ENCODE measurements at regions not wholly inside any gene's neighbourhood (a gene's known extent, or its start where the extent isn't known, plus 50 kb on each side); places are given as distances from the start of the nearest gene placed in this dataset.
"Not testable (repeated sequence)": the region's sequence is repeated elsewhere in the genome, so short reads cannot be mapped to it uniquely, and the experiment has no call there.

- Histone ChIP-seq H3K36me3 (ENCODE audit: control insufficient read depth in 2 of 2, insufficient read depth in 2 of 2, low read length in 2 of 2) (no peaks in the 10 kb centered on the region), H3K9me3 (ENCODE audit: control insufficient read depth in 2 of 2, low read length in 2 of 2) (no peaks in the 10 kb centered on the region), H3K4me3 (ENCODE audit: low read length in 2 of 2) (no peak overlapping the region), H3K4me1 (ENCODE audit: control insufficient read depth in 2 of 2, insufficient read depth in 2 of 2, low read length in 2 of 2) (no peaks in the 10 kb centered on the region), H3K9ac (ENCODE audit: low read depth in 1 of 2, low read length in 2 of 2) (no peak overlapping the region), H3K27ac (ENCODE audit: low read depth in 2 of 2, low read length in 2 of 2) (no peak overlapping the region), H3K27me3 (ENCODE audit: control insufficient read depth in 2 of 2, insufficient read depth in 2 of 2, low read length in 2 of 2) (no peaks in the 10 kb centered on the region)
These were observed 166.9 kb upstream of the PRSS1 start for GRCh38 chr7:142582351-142582750.

DNA sequence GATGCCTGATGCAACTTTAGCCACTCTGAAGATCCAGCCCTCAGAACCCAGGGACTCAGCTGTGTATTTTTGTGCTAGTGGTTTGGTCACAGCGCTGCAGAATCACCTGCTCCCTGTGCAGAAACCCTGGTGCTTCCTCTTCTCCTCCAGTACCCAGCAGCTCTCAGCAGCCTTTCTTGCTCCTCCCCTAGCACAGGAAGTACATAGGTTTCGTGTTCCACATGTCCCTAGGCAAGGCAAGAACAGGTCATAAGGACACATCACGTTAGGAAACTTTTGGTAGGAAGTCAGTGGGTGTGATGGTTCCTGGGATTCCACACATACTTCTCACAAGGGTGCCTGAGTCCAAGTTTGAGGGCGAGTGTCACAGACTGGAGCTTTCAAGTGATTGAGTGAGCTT, 167.9 kb upstream of the PRSS1 start:
- H3K36me3 ChIP-seq (ENCODE audit: control insufficient read depth in 2 of 2, insufficient read depth in 2 of 2, low read length in 2 of 2), result no peaks in the 10 kb centered on the region
- no peak overlapping the region for H3K9ac ChIP-seq (ENCODE audit: low read depth in 1 of 2, low read length in 2 of 2)
- H3K4me1 ChIP-seq (ENCODE audit: control insufficient read depth in 2 of 2, insufficient read depth in 2 of 2, low read length in 2 of 2), result no peaks in the 10 kb centered on the region
- H3K27me3 ChIP-seq (ENCODE audit: control insufficient read depth in 2 of 2, insufficient read depth in 2 of 2, low read length in 2 of 2), result no peaks in the 10 kb centered on the region
- H3K4me3 ChIP-seq (ENCODE audit: low read length in 2 of 2), result no peak overlapping the region
- no peak overlapping the region for H3K27ac ChIP-seq (ENCODE audit: low read depth in 2 of 2, low read length in 2 of 2)
- H3K9me3 ChIP-seq (ENCODE audit: control insufficient read depth in 2 of 2, low read length in 2 of 2), result no peaks in the 10 kb centered on the region

DNA sequence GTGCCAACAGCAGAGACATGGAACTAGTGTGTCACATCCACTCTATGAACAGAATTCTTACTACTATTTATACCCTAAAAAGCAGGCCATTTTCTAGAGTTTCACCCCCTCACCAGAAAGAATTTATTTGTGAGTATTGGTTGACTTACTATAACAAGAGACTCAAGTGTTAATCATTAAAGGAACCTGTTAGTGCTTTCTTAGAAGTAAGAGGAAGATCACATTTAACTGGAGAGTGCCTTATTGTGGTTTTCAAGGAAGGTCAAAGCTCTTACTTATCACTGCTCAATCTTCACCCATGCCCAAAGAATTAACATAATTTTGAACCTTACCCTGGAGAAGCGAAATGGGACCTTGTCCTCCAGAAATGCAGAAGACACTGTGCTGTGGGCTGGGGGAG, 169.3 kb upstream of the PRSS1 start:
- H3K9me3 ChIP-seq (ENCODE audit: control insufficient read depth in 2 of 2, low read length in 2 of 2), result no peaks in the 10 kb centered on the region
- no peaks in the 10 kb centered on the region for H3K4me1 ChIP-seq (ENCODE audit: control insufficient read depth in 2 of 2, insufficient read depth in 2 of 2, low read length in 2 of 2)
- H3K27ac ChIP-seq (ENCODE audit: low read depth in 2 of 2, low read length in 2 of 2), result no peak overlapping the region
- no peaks in the 10 kb centered on the region for H3K36me3 ChIP-seq (ENCODE audit: control insufficient read depth in 2 of 2, insufficient read depth in 2 of 2, low read length in 2 of 2)
- no peak overlapping the region for H3K4me3 ChIP-seq (ENCODE audit: low read length in 2 of 2)
- H3K9ac ChIP-seq (ENCODE audit: low read depth in 1 of 2, low read length in 2 of 2), result no peak overlapping the region
- H3K27me3 ChIP-seq (ENCODE audit: control insufficient read depth in 2 of 2, insufficient read depth in 2 of 2, low read length in 2 of 2), result no peaks in the 10 kb centered on the region

GRCh38 chr7:142575351-142575750, 173.9 kb upstream of the PRSS1 start:
- H3K27me3 ChIP-seq (ENCODE audit: control insufficient read depth in 2 of 2, insufficient read depth in 2 of 2, low read length in 2 of 2); H3K27ac ChIP-seq (ENCODE audit: low read depth in 2 of 2, low read length in 2 of 2); H3K9ac ChIP-seq (ENCODE audit: low read depth in 1 of 2, low read length in 2 of 2); H3K36me3 ChIP-seq (ENCODE audit: control insufficient read depth in 2 of 2, insufficient read depth in 2 of 2, low read length in 2 of 2); H3K4me1 ChIP-seq (ENCODE audit: control insufficient read depth in 2 of 2, insufficient read depth in 2 of 2, low read length in 2 of 2); H3K4me3 ChIP-seq (ENCODE audit: low read length in 2 of 2); H3K9me3 ChIP-seq (ENCODE audit: control insufficient read depth in 2 of 2, low read length in 2 of 2): not testable (repeated sequence)

DNA sequence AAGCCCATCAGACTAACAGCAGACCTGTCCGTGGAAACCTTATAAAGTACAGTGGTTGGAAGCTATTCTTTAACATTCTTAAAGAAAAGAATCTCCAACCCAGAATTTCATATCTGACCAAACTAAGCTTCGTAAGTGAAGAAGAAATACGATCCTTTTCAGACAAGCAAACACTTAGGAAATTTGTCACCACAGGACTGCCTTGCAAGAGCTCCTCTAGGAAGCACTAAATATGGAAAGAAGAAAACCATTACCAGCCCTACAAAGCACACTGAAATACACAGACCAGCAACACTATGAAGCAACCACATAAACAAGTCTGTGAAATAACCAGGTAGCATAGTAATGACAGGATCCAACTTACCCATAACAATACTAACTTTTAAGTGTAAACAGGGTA, 177.7 kb upstream of the PRSS1 start:
- no peaks in the 10 kb centered on the region for H3K4me1 ChIP-seq (ENCODE audit: control insufficient read depth in 2 of 2, insufficient read depth in 2 of 2, low read length in 2 of 2)
- H3K27ac ChIP-seq (ENCODE audit: low read depth in 2 of 2, low read length in 2 of 2), result no peak overlapping the region
- peaks cover 0 to 6% of the 10 kb centered on the region in 2 donors for H3K27me3 ChIP-seq (ENCODE audit: control insufficient read depth in 2 of 2, insufficient read depth in 2 of 2, low read length in 2 of 2)
- H3K9me3 ChIP-seq (ENCODE audit: control insufficient read depth in 2 of 2, low read length in 2 of 2), result no peaks in the 10 kb centered on the region
- H3K4me3 ChIP-seq (ENCODE audit: low read length in 2 of 2), result no peak overlapping the region
- H3K9ac ChIP-seq (ENCODE audit: low read depth in 1 of 2, low read length in 2 of 2), result no peak overlapping the region
- H3K36me3 ChIP-seq (ENCODE audit: control insufficient read depth in 2 of 2, insufficient read depth in 2 of 2, low read length in 2 of 2), result no peaks in the 10 kb centered on the region

GRCh38 chr7:142569851-142570250, 179.4 kb upstream of the PRSS1 start:
- no peak overlapping the region for H3K27ac ChIP-seq (ENCODE audit: low read depth in 2 of 2, low read length in 2 of 2)
- H3K4me3 ChIP-seq (ENCODE audit: low read length in 2 of 2), result no peak overlapping the region
- no peaks in the 10 kb centered on the region for H3K4me1 ChIP-seq (ENCODE audit: control insufficient read depth in 2 of 2, insufficient read depth in 2 of 2, low read length in 2 of 2)
- H3K36me3 ChIP-seq (ENCODE audit: control insufficient read depth in 2 of 2, insufficient read depth in 2 of 2, low read length in 2 of 2), result no peaks in the 10 kb centered on the region
- peaks cover 0 to 6% of the 10 kb centered on the region in 2 donors for H3K27me3 ChIP-seq (ENCODE audit: control insufficient read depth in 2 of 2, insufficient read depth in 2 of 2, low read length in 2 of 2)
- H3K9me3 ChIP-seq (ENCODE audit: control insufficient read depth in 2 of 2, low read length in 2 of 2), result no peaks in the 10 kb centered on the region
- no peak overlapping the region for H3K9ac ChIP-seq (ENCODE audit: low read depth in 1 of 2, low read length in 2 of 2)

- Histone ChIP-seq H3K36me3 (ENCODE audit: control insufficient read depth in 2 of 2, insufficient read depth in 2 of 2, low read length in 2 of 2) (no peaks in the 10 kb centered on the region), H3K4me3 (ENCODE audit: low read length in 2 of 2) (no peak overlapping the region), H3K27me3 (ENCODE audit: control insufficient read depth in 2 of 2, insufficient read depth in 2 of 2, low read length in 2 of 2) (peaks cover 0 to 6% of the 10 kb centered on the region in 2 donors), H3K4me1 (ENCODE audit: control insufficient read depth in 2 of 2, insufficient read depth in 2 of 2, low read length in 2 of 2) (no peaks in the 10 kb centered on the region), H3K9ac (ENCODE audit: low read depth in 1 of 2, low read length in 2 of 2) (no peak overlapping the region), H3K27ac (ENCODE audit: low read depth in 2 of 2, low read length in 2 of 2) (no peak overlapping the region), H3K9me3 (ENCODE audit: control insufficient read depth in 2 of 2, low read length in 2 of 2) (no peaks in the 10 kb centered on the region)
These were observed 180.7 kb upstream of the PRSS1 start for GRCh38 chr7:142568435-142569097.

DNA sequence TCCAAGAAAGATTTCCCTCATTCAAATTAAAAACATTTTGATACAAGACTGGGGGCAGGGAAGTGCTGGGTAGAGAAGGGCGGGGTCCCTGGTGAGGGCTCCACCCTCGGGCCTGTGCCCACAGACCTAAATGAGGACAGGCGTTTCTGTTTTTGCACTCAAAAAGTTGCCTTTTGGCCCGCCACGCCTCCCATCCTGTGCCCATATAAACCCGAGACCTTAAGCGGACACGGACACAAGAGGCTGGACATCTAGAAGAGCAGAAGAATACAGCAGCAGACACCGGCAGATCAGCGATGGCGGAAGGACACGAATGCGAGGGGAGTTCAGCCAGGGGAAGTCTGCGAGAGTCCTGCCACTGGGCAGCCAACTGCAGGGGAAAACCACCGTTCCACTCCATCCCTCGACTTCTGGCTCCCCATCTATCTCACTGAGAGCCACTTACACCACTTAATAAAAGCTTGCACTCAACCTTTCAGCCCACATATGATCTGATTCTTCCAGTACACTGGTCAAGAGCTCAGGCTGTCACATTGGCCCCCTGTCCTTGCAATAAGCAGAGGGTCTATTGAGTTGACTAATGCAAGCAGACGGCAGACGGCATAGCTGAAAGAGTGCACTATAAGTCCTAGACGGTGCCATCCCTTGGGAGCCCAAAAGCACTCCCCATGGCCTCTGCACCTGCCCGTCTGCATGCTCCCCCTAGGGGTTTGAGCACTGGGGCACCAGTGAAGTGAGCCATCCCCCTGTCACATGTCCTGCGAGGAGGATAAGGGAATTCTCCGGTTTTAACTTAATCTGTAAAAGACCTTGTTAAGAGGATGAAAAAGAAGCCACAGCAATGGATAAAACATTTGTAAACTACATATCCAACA, 181.8 kb upstream of the PRSS1 start:
- Histone ChIP-seq H3K27ac (ENCODE audit: low read depth in 2 of 2, low read length in 2 of 2) (no peak overlapping the region), H3K27me3 (ENCODE audit: control insufficient read depth in 2 of 2, insufficient read depth in 2 of 2, low read length in 2 of 2) (peaks cover 3 to 6% of the 10 kb centered on the region in 2 donors)

GRCh38 chr7:142566271-142566670, 183.0 kb upstream of the PRSS1 start:
- no peaks in the 10 kb centered on the region for H3K36me3 ChIP-seq (ENCODE audit: control insufficient read depth in 2 of 2, insufficient read depth in 2 of 2, low read length in 2 of 2)
- H3K27ac ChIP-seq (ENCODE audit: low read depth in 2 of 2, low read length in 2 of 2), result no peak overlapping the region

More for the DNA sequence above, 181.8 kb upstream of the PRSS1 start:
- no peaks in the 10 kb centered on the region for H3K9me3 ChIP-seq (ENCODE audit: control insufficient read depth in 2 of 2, low read length in 2 of 2)
- H3K9ac ChIP-seq (ENCODE audit: low read depth in 1 of 2, low read length in 2 of 2), result no peak overlapping the region
- H3K4me1 ChIP-seq (ENCODE audit: control insufficient read depth in 2 of 2, insufficient read depth in 2 of 2, low read length in 2 of 2), result no peaks in the 10 kb centered on the region
- H3K4me3 ChIP-seq (ENCODE audit: low read length in 2 of 2), result no peak overlapping the region
- H3K36me3 ChIP-seq (ENCODE audit: control insufficient read depth in 2 of 2, insufficient read depth in 2 of 2, low read length in 2 of 2), result no peaks in the 10 kb centered on the region

DNA sequence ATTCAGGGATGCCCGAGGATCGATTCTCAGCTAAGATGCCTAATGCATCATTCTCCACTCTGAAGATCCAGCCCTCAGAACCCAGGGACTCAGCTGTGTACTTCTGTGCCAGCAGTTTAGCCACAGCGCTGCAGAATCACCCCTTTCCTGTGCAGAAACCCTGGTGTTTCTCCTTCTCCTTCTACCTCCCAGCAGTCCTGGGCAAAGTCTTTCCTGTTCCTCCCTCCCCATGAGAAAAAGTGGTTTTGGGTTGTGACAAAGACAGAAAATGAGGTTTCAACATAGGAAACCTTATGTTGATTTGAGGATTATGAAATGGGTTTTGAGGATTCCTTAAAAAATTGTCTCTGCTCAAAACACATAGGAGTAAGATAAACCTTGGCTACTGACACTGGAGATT, 185.1 kb upstream of the PRSS1 start:
- H3K9me3 ChIP-seq (ENCODE audit: control insufficient read depth in 2 of 2, low read length in 2 of 2); H3K4me1 ChIP-seq (ENCODE audit: control insufficient read depth in 2 of 2, insufficient read depth in 2 of 2, low read length in 2 of 2); H3K9ac ChIP-seq (ENCODE audit: low read depth in 1 of 2, low read length in 2 of 2); H3K4me3 ChIP-seq (ENCODE audit: low read length in 2 of 2); H3K36me3 ChIP-seq (ENCODE audit: control insufficient read depth in 2 of 2, insufficient read depth in 2 of 2, low read length in 2 of 2); H3K27me3 ChIP-seq (ENCODE audit: control insufficient read depth in 2 of 2, insufficient read depth in 2 of 2, low read length in 2 of 2); H3K27ac ChIP-seq (ENCODE audit: low read depth in 2 of 2, low read length in 2 of 2): not testable (repeated sequence)

More at GRCh38 chr7:142566271-142566670, 183.0 kb upstream of the PRSS1 start:
- Histone ChIP-seq H3K9ac (ENCODE audit: low read depth in 1 of 2, low read length in 2 of 2) (no peak overlapping the region), H3K27me3 (ENCODE audit: control insufficient read depth in 2 of 2, insufficient read depth in 2 of 2, low read length in 2 of 2) (peaks cover 3 to 6% of the 10 kb centered on the region in 2 donors), H3K9me3 (ENCODE audit: control insufficient read depth in 2 of 2, low read length in 2 of 2) (no peaks in the 10 kb centered on the region), H3K4me1 (ENCODE audit: control insufficient read depth in 2 of 2, insufficient read depth in 2 of 2, low read length in 2 of 2) (no peaks in the 10 kb centered on the region), H3K4me3 (ENCODE audit: low read length in 2 of 2) (no peak overlapping the region)
